GM12892 (cell line): ENCODE measurements at regions not wholly inside any gene's neighbourhood (a gene's known extent, or its start where the extent isn't known, plus 50 kb on each side); places are given as distances from the start of the nearest gene placed in this dataset.

Source experiments
- POLR2AphosphoS5 ChIP-seq: IDR thresholded peaks from 2 replicates; pipeline ENCODE4 v1.6.1; 2011; ENCODE audit warnings: low read depth, low read length, control low read depth
- TAF1 ChIP-seq: IDR thresholded peaks from 2 replicates; pipeline ENCODE4 v1.6.1; 2011; ENCODE audit warnings: low read depth, mild to moderate bottlenecking, control low read depth, low read length, borderline replicate concordance

DNA sequence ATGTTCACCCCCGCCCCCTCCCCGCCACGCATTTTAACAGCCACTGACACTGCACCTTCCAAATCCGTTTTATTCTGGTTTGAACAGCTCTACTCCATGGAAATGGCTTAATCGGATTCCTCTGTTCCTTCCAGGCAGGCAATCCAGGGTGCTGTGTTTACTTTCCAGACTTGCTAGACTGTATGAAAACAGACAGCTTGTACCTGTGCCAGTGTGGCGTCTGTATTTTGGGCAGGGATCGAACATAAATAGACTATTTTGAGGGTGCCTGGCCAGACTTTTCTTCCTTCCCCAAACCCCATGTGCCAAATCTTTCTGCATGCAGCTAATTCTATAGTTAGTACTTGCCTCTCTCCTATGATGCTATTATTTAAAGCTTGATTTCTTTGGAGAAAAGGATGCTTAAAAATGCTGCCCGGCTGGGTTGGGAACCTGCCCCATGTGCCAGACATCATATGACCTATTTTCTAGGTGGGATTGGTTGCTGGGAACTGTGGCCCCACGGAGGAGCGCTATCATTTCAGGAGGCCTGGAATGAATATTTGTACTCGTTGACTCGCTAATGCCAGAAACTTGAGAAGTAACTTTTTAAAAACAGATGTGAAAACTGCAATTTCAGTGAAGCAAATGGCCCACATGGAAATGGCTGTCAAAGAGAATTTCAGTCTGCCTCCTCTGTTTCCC is 814.8 kb downstream of the BRD1 start:
- no peak for TF ChIP-seq POLR2AphosphoS5
- TF ChIP-seq TAF1, result no peak
